ENCODE measurements at regions not wholly inside any gene's neighbourhood (a gene's known extent, or its start where the extent isn't known, plus 50 kb on each side); places are given as distances from the start of the nearest gene placed in this dataset.

- no peaks in the 10 kb centered on the region for H3K36me3 ChIP-seq (ENCODE audit: control insufficient read depth, insufficient read depth, low read length)
- TF ChIP-seq CTCF (IDR thresholded peaks at IDR 0.05; ENCODE audit: insufficient read depth, low read length, severe bottlenecking) = no peak
- H3K4me3 ChIP-seq (ENCODE audit: low read depth, low read length) = no peak overlapping the region
- no peak for DNase-seq (ENCODE audit: low read depth)
- no peaks in the 10 kb centered on the region for H3K27me3 ChIP-seq (ENCODE audit: control insufficient read depth, insufficient read depth, low read length)
- FAIRE-seq = no peak
Measured at GRCh38 chr20:59452856-59453255, 151.5 kb upstream of the PHACTR3 start.

- Histone ChIP-seq H3K4me3 (ENCODE audit: low read depth, low read length) (no peak overlapping the region), H3K36me3 (ENCODE audit: control insufficient read depth, insufficient read depth, low read length) (no peaks in the 10 kb centered on the region), H3K27me3 (ENCODE audit: control insufficient read depth, insufficient read depth, low read length) (no peaks in the 10 kb centered on the region)
- DNase-seq (ENCODE audit: low read depth) (no peak), FAIRE-seq (no peak)
- no peak for TF ChIP-seq CTCF (IDR thresholded peaks at IDR 0.05; ENCODE audit: insufficient read depth, low read length, severe bottlenecking)
Measured at GRCh38 chr20:59453759-59454560, 150.4 kb upstream of the PHACTR3 start.

- Histone ChIP-seq H3K36me3 (ENCODE audit: control insufficient read depth, insufficient read depth, low read length) (no peaks in the 10 kb centered on the region), H3K27me3 (ENCODE audit: control insufficient read depth, insufficient read depth, low read length) (no peaks in the 10 kb centered on the region), H3K4me3 (ENCODE audit: low read depth, low read length) (no peak overlapping the region)
- DNase-seq (ENCODE audit: low read depth) = peak; percentile 2
- FAIRE-seq = peak; percentile 92
- peak; percentile 41 for TF ChIP-seq CTCF (IDR thresholded peaks at IDR 0.05; ENCODE audit: insufficient read depth, low read length, severe bottlenecking)
Measured at GRCh38 chr20:59455402-59456341, 148.7 kb upstream of the PHACTR3 start.

- no peak for TF ChIP-seq CTCF (IDR thresholded peaks at IDR 0.05; ENCODE audit: insufficient read depth, low read length, severe bottlenecking)
- no peak for DNase-seq (ENCODE audit: low read depth)
- Histone ChIP-seq H3K36me3 (ENCODE audit: control insufficient read depth, insufficient read depth, low read length) (no peaks in the 10 kb centered on the region), H3K27me3 (ENCODE audit: control insufficient read depth, insufficient read depth, low read length) (no peaks in the 10 kb centered on the region), H3K4me3 (ENCODE audit: low read depth, low read length) (no peak overlapping the region)
- FAIRE-seq = no peak
Measured at GRCh38 chr20:59456342-59457279, 147.7 kb upstream of the PHACTR3 start.

- TF ChIP-seq CTCF (IDR thresholded peaks at IDR 0.05; ENCODE audit: insufficient read depth, low read length, severe bottlenecking) = no peak
Measured at GRCh38 chr20:59458645-59459044, 145.7 kb upstream of the PHACTR3 start.

More at GRCh38 chr20:59458645-59459044, 145.7 kb upstream of the PHACTR3 start:
- Histone ChIP-seq H3K36me3 (ENCODE audit: control insufficient read depth, insufficient read depth, low read length) (no peaks in the 10 kb centered on the region), H3K27me3 (ENCODE audit: control insufficient read depth, insufficient read depth, low read length) (no peaks in the 10 kb centered on the region), H3K4me3 (ENCODE audit: low read depth, low read length) (no peak overlapping the region)
- DNase-seq (ENCODE audit: low read depth) = no peak
- FAIRE-seq = no peak
